KOPT-K1 (cell line): ENCODE measurements at regions not wholly inside any gene's neighbourhood (a gene's known extent, or its start where the extent isn't known, plus 50 kb on each side); places are given as distances from the start of the nearest gene placed in this dataset.

Experiments
- H3K27ac ChIP-seq: fragments of 200-600 bp; sonication (generic); 2 replicates; pipeline ENCODE4 v1.5.1; 2016; ENCODE audit warnings: antibody characterized with exemption, mild to moderate bottlenecking, low read depth, low read length; ENCODE audit not compliant: poor library complexity, severe bottlenecking
- H3K36me3 ChIP-seq: fragments of 200-600 bp; sonication (generic); 2 replicates; pipeline ENCODE4 v1.5.1; 2017; ENCODE audit warnings: antibody characterized with exemption, mild to moderate bottlenecking, low read length, moderate library complexity; ENCODE audit not compliant: insufficient read depth
- H3K9me3 ChIP-seq: fragments of 200-600 bp; sonication (generic); 2 replicates; pipeline ENCODE4 v1.5.1; 2017; ENCODE audit warnings: antibody characterized with exemption, low read length, mild to moderate bottlenecking; ENCODE audit not compliant: insufficient read depth, poor library complexity, severe bottlenecking

- H3K27ac ChIP-seq: no peak overlapping the region
- no peaks in the 10 kb centered on the region for H3K36me3 ChIP-seq
- no peaks in the 10 kb centered on the region for H3K9me3 ChIP-seq
Measured at GRCh38 chr1:191895049-191895448, 263.2 kb upstream of the RGS18 start.

DNA sequence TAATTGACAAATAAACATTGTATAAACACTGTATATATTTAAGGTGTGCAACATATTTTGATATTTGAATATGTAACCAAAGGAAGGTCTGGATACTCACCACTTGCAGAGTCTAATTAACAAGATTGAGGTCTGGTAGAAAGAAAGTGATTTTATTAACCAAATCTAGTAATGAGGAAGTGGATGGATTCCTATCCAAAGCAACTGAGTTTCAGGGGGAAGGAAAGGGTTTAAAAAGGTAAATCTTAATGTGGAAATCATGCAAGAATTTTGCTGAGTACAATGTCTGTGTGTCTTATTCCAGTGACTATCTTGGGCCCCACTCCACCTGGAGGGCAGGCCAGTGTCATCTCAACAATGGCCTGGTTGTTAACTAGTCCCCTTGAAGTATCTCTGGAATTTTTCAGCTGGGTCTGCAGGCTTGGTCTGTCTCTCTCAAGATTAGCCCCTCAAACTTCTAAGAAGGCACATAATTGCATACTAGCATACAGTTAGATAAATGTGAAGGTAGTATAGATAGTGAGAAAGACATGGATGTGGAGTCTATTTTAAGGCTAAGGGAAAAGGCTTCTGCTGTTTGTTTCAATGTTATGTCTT, 262.7 kb upstream of the RGS18 start:
- no peaks in the 10 kb centered on the region for H3K36me3 ChIP-seq
- H3K9me3 ChIP-seq: no peaks in the 10 kb centered on the region
- no peak overlapping the region for H3K27ac ChIP-seq

DNA sequence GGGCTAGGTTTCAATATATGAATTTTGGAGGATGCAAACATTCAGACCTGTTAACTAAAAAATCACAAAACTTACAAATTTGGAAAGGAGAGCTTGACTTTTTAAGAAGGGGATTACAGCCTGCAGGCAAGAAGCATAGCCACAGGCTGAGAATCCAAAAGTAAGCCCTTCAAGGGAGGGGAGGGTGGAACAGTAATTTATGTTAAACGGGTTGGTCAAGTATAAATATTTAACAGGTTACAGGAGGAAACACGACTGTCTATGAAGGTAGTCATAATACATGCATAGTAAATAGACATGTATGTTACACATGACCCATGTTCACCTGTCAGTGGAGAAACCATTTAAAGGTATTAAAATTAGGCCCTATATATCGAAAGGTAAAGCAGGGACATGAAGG, 261.1 kb upstream of the RGS18 start:
- H3K9me3 ChIP-seq: no peaks in the 10 kb centered on the region
- no peaks in the 10 kb centered on the region for H3K36me3 ChIP-seq
- no peak overlapping the region for H3K27ac ChIP-seq

DNA sequence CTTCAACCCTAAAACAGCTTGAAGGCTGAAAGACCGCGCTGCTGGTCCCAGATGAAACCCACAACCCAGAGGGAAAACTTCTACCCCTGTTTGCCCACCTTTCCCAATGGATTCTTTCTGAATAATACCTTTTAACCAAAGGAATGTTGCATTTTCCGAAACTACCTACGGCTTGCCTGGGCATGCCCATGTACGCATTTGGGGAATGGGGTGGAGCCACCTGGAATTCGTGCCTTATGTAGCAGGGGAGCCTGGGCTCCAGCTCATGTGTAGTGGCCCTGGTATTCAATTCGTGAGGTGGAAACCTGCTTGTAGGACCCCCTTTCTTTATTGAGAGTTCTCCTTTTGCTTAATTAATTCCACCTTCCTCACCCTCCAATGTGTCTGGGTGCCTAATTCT, 256.6 kb upstream of the RGS18 start:
- Histone ChIP-seq H3K27ac (no peak overlapping the region), H3K36me3 (no peaks in the 10 kb centered on the region), H3K9me3 (no peaks in the 10 kb centered on the region)

DNA sequence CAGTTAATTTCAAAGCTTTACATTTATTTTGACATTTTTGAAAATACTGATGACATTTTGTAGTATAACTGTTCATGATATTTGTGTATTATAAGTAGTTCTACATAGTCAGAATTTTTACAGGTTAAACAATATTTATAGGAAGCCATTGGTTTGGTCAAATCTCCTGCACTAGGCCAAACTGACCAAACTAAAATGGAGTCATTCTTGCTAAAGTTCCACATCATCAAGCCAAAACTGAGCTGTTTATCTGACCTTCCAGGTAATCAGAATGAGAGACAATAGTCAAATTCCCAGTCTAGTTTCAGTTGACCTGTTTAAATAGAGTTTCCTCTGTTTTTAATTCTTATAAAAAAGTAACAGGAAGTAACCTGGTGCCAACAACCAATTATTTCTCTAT, 253.3 kb upstream of the RGS18 start:
- Histone ChIP-seq H3K27ac (no peak overlapping the region), H3K9me3 (peaks cover 6% of the 10 kb centered on the region), H3K36me3 (no peaks in the 10 kb centered on the region)

DNA sequence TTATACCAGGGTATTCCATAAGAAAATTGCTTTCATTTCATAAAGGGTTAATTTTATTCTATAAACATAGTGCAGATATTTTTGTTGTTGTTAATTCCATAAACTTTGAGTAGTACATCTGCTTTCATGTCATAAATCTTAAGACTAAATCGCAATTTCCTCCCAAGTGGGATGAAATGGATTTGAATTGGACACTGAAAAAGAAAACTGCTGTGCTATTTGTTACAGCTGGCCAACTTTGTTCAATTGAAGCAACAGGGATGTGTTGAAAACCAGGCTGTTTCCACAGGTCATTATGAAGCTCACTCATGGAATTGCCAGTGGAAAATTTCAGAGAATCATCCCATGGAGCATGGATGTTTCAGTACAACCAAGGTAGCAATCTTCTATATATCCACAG, 252.5 kb upstream of the RGS18 start:
- H3K36me3 ChIP-seq: no peaks in the 10 kb centered on the region
- H3K27ac ChIP-seq: no peak overlapping the region
- H3K9me3 ChIP-seq: peaks cover 6% of the 10 kb centered on the region

DNA sequence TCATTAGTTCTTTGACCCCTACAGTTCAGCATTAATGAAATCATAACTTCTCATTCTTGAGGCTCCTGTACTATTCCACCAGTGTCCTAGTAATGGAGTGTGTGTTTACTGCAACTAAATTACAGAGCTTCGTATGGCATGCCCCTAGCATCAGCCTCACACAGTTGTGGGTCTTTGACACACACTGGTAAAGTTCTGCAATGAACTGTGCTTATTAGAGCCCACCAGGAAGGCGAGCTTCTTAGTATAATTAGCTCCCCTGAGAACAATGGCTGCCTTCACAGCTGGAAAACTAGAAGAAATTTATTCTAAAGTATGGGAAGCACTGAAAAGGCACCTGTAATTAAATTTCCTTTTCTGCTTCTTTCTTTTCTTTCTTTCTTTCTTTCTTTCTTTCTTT, 251.1 kb upstream of the RGS18 start:
- H3K9me3 ChIP-seq: peaks cover 6% of the 10 kb centered on the region

GRCh38 chr1:191910245-191910644, 248.0 kb upstream of the RGS18 start:
- Histone ChIP-seq H3K27ac (no peak overlapping the region), H3K36me3 (no peaks in the 10 kb centered on the region), H3K9me3 (peaks cover 6% of the 10 kb centered on the region)

More for the DNA sequence above, 251.1 kb upstream of the RGS18 start:
- no peak overlapping the region for H3K27ac ChIP-seq
- H3K36me3 ChIP-seq: no peaks in the 10 kb centered on the region

DNA sequence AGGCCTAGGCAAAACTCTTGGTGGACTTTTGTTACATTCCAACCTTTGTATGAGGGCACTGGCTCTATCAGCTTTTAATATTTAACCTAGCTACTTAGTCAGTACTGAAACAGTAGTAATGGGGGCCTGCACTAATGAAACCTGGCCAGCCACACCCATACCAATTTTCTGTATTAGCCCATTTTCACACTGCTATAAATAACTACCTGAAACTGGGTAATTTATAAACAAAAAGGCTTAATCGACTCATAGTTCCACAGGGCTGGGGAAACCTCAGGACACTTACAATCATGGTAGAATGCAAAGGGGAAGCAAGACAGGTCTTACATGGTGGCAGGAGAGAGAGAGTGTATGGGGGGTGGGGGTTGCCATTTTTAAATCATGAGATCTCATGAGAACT, 245.7 kb upstream of the RGS18 start:
- H3K9me3 ChIP-seq: peaks cover 6% of the 10 kb centered on the region
- H3K36me3 ChIP-seq: no peaks in the 10 kb centered on the region
- no peak overlapping the region for H3K27ac ChIP-seq

GRCh38 chr1:191913260-191913977, 244.8 kb upstream of the RGS18 start:
- no peaks in the 10 kb centered on the region for H3K36me3 ChIP-seq
- no peak overlapping the region for H3K27ac ChIP-seq

GRCh38 chr1:191929383-191929782, 228.9 kb upstream of the RGS18 start:
- Histone ChIP-seq H3K27ac (no peak overlapping the region), H3K9me3 (no peaks in the 10 kb centered on the region), H3K36me3 (no peaks in the 10 kb centered on the region)

More at GRCh38 chr1:191913260-191913977, 244.8 kb upstream of the RGS18 start:
- peaks cover 5% of the 10 kb centered on the region for H3K9me3 ChIP-seq

GRCh38 chr1:191943684-191944083, 214.6 kb upstream of the RGS18 start:
- H3K9me3 ChIP-seq: no peaks in the 10 kb centered on the region
- no peaks in the 10 kb centered on the region for H3K36me3 ChIP-seq
- H3K27ac ChIP-seq: no peak overlapping the region

DNA sequence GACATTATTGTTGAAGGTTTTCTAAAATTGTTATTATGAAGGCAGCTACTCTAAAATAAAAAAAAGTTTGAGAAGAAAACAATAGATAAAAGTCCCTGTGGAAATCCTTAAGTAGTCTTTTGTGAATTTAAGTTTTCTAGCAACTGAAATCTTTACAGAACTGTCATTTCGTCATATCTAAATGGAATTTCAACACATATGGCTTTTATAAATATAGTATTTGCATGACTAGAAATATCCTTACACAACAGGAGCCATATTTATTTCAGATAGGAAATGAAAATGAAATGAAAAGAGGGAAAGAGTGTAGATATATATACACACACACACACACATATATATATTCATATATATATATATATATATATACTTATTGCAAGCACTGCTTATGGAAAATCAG, 204.7 kb upstream of the RGS18 start:
- Histone ChIP-seq H3K36me3 (no peaks in the 10 kb centered on the region), H3K27ac (no peak overlapping the region), H3K9me3 (no peaks in the 10 kb centered on the region)

DNA sequence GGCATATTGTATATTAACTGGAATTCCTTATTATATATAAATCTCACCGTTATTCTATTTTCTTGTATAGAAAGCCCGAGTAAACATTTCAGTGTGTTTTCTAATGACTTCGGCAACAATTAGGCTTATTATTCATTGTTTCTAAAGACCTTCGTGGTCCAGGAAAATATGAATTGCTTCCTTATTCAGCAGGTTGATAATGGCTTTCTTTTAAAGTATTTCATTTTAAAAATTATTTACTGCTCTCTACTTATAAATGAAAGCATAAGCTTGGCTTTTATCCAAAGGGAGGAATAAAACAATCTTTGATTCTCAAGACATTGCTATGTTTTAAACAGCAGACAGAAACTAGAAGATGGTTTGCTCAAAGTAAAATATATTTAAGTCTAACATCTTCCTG, 198.4 kb upstream of the RGS18 start:
- Histone ChIP-seq H3K27ac (no peak overlapping the region), H3K9me3 (no peaks in the 10 kb centered on the region), H3K36me3 (no peaks in the 10 kb centered on the region)

- Histone ChIP-seq H3K36me3 (no peaks in the 10 kb centered on the region), H3K27ac (no peak overlapping the region), H3K9me3 (no peaks in the 10 kb centered on the region)
Measured at GRCh38 chr1:191963286-191963685, 195.0 kb upstream of the RGS18 start.

GRCh38 chr1:191963781-191964455, 194.3 kb upstream of the RGS18 start:
- Histone ChIP-seq H3K27ac (no peak overlapping the region), H3K36me3 (no peaks in the 10 kb centered on the region), H3K9me3 (no peaks in the 10 kb centered on the region)
